ENCODE measurements at regions not wholly inside any gene's neighbourhood (a gene's known extent, or its start where the extent isn't known, plus 50 kb on each side); places are given as distances from the start of the nearest gene placed in this dataset.

DNA sequence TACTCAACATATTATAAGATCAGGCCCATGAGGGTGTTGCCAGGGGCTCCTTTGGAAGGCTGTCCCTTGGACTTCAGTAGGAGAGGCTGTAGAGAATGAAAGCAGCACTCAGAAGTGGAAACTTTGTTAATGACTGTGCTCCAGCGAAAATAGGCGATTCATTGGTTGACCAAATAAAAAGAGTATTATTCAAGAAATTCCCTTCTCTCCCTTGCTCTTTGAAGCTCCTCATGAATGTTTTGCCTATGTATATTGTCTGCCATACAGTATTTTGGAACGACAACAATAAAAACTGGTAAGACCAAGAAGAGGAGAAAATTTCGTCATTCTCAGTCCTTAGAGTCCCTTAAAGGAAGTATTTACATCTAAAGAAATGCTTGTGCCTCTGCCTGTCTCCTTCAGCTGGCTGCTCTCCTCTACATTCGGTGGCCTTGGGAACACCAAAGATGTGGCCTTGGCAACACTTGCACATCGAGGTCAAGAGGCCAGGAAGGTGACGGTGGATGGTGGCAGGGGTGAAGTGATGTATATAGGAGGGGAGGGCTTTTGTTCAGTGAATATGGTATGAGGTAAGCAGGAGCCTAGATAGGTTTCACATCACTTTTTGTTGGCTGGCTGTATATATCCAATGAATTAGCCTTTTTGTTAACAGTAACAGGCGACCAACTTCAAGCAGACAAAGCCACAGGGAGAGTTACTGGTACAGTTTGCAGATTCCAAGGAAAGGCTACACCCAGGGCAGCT is 95.0 kb upstream of the ACTBL2 start:
- TF ChIP-seq POLR2A (IDR thresholded peaks at IDR 0.05) (no peak), POLR2AphosphoS5 (IDR thresholded peaks at IDR 0.05) (no peak)
- TF ChIP-seq, protein P1, sequence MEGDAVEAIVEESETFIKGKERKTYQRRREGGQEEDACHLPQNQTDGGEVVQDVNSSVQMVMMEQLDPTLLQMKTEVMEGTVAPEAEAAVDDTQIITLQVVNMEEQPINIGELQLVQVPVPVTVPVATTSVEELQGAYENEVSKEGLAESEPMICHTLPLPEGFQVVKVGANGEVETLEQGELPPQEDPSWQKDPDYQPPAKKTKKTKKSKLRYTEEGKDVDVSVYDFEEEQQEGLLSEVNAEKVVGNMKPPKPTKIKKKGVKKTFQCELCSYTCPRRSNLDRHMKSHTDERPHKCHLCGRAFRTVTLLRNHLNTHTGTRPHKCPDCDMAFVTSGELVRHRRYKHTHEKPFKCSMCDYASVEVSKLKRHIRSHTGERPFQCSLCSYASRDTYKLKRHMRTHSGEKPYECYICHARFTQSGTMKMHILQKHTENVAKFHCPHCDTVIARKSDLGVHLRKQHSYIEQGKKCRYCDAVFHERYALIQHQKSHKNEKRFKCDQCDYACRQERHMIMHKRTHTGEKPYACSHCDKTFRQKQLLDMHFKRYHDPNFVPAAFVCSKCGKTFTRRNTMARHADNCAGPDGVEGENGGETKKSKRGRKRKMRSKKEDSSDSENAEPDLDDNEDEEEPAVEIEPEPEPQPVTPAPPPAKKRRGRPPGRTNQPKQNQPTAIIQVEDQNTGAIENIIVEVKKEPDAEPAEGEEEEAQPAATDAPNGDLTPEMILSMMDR (IDR thresholded peaks at IDR 0.05), result no peak

Measured in breast epithelium (tissue), 3 donors.